Femur (tissue), 1 donor: ENCODE measurements at regions not wholly inside any gene's neighbourhood (a gene's known extent, or its start where the extent isn't known, plus 50 kb on each side); places are given as distances from the start of the nearest gene placed in this dataset.
"Not testable (repeated sequence)": the region's sequence is repeated elsewhere in the genome, so short reads cannot be mapped to it uniquely, and the experiment has no call there.

Experiments
- DNase-seq: peaks from one replicate; pipeline ENCODE4 v3.0.0-alpha.2; 2017

GRCh38 chr5:84961193-84961592, 576.5 kb upstream of the EDIL3 start:
- no peak for DNase-seq

DNA sequence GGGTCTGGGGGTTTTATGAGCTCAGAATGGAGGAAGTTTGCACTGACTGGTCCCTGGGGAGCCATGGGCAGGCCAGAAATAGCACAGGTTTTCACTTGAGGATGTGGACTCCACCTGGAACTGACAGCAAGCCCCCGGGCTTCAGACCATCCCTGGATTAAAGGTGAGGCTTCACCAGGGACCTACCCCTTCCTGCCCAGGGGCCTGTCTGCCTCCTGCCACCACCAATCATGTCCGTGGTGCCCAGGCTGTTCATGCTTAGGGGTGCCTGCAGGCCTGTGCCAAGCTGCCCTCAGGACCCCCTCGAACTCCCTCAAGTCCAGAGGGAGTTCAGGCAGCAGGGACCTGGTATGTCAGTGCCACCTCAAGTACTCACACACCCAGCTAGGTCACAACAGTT, 577.2 kb upstream of the EDIL3 start:
- DNase-seq, result no peak

- no peak for DNase-seq
Observed at GRCh38 chr5:84983093-84983492, 598.4 kb upstream of the EDIL3 start.

DNA sequence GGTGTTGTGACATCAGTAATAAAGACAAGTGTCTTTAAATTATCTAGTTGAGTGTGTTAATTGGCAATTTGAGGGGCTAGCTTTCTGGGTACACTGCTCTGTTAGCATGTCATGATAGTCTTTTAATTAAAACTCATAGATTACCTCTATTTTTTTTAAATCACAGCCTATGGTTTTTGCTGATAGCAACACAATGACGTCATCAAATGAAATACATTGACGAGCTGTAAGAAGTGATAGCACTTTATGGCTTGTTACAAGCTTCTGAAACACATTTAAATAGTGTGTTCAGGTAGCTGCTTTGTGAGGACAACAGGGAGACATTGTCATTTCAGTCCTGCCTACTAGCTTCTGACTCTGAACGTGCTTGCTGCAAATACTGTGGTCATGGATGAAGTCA, 600.5 kb upstream of the EDIL3 start:
- no peak for DNase-seq

GRCh38 chr5:84986688-84987087, 602.0 kb upstream of the EDIL3 start:
- no peak for DNase-seq

DNA sequence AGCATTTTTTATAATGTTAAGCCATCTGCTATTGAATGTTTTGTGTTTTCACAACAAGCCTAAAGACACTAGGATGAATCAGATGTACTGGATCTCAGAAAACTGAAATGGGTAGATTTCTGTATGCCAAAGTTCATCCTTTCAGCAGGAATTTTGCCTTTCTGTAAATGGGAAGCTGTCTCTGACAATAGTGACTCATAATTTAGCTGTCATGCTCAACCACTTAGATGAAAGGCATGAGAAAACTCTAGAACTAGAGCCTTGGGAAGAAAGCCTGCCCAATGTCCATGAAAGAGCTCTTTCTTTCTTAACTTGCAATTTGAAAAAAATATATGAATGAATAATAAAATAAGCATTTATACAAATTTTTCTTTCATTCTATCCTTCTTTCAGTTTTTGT, 616.0 kb upstream of the EDIL3 start:
- DNase-seq, result no peak

DNA sequence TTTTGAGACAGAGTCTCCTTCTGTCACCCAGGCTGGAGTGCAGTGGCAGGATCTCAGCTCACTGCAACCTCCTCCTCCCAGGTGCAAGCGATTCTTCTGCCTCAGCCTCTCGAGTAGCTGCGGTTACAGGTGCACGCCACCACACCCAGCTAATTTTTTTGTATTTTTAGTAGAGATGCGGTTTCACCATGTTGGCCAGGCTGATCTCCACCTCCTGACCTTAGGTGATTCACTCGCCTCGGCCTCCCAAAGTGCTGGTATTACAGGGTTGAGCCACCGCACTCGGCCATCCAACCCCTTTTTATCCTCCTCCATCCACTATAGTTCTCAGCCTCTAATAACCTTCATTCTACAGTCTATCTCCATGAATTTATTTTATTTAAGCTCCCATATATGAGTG, 617.3 kb upstream of the EDIL3 start:
- not testable (repeated sequence) for DNase-seq

- no peak for DNase-seq
Observed at GRCh38 chr5:85010014-85010562, 625.4 kb upstream of the EDIL3 start.

GRCh38 chr5:85017261-85017660, 632.6 kb upstream of the EDIL3 start:
- DNase-seq, result no peak

- no peak for DNase-seq
Observed at GRCh38 chr5:85030316-85031084, 645.8 kb upstream of the EDIL3 start.

GRCh38 chr5:85049020-85049419, 664.3 kb upstream of the EDIL3 start:
- DNase-seq, result no peak

DNA sequence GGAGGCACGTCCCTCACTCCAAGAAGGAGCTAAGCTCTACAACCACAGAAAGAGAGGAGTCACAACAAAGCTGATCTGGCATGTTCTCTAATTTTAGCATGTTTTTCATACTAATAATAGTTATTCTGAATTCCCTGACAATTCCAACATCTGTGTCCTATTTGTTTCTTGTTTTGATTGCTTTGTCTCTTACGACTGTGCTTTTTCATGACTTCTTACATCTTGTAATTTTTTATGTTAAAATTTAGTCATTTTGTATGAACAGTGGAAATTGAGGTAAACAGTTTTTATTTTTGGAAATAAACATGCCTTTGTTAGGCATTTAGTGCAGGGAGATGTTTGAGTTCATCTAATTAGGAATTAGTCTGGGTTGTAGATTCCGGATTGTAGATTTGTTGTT, 668.1 kb upstream of the EDIL3 start:
- DNase-seq, result no peak

DNA sequence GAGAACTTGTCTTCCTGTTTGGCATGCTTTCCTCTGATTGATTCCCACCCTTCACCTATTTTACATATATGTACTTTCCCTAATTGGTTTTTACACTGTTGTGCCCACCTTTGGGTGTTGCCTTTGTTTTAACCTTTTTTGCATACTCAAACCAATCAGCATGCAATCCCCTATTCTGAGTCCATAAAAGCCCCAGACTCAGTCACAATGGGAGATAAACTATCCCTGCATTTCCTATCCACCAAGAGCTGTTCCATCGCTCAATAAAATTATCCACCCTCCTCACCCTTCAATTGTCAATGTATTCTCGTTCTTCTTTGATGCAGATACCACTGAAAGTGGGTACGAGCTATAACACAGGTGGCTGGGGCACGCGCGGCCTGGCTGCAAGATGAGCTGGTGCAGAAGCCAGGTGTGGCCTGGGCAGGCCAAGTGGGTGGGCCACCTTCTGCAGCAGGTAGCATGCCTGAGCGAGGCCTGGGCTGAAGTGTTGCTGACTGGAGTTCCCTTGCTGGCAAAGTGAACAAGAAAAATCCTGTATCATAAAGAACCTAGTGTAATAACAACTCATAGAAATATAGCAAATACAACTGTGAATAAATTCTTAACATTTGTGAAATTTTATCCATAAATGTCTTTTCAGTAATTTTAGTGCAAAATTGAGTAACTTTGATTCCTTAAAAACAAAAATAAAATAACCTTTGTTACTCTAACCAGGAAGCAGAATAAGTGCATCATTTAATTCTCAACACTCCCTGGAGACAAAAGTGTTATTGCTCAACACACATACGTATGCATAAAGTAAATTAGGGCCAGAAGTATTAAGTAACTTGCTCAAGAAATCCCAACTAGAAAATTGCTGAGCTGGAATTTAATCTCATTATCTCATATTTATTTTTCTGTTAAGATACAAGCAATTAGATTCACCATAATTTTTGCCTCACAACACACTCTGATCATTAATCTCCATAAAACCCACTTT, 685.3 kb upstream of the EDIL3 start:
- DNase-seq, result no peak

- DNase-seq, result no peak
Observed at GRCh38 chr5:85077581-85077980, 692.9 kb upstream of the EDIL3 start.

- DNase-seq, result no peak
Observed at GRCh38 chr5:85096421-85096820, 711.7 kb upstream of the EDIL3 start.

DNA sequence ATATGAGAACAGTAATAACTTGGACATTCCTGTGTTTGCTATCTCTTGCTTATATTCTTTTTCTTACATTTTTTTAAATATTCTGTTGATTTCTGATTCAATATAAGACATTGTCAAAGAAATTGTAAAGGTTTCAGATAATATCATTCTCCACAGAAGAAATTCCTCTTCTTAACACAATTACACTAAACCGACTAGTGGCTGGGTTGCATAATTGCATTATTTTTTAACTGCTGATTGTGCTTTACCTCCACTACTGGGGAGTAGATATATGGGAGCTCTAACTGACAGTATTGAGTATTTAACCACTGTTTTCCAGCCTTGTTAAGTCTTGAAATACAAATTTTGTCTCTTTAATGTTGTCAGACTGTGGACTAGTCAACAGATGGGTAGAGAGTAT, 723.8 kb upstream of the EDIL3 start:
- DNase-seq, result no peak

GRCh38 chr5:85109616-85110015, 724.9 kb upstream of the EDIL3 start:
- no peak for DNase-seq

DNA sequence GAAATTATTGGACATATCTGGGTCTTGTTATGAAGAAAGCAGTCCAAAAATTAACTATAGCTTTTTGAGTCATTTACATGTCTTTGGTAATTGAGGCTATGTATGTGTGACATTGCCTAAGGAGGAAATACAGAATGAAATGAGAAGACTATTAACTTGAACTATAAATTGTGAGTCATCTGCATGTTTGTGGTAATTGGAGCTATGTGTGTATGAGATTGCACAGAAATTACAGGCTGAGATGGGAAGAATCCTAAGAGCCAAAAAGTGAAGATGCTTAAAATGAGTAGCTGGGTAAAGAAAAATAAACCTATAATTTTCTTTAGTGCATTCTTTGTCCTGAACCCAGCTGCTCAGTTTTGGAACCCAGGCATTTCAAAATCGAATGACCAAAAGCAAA, 747.6 kb upstream of the EDIL3 start:
- no peak for DNase-seq

DNA sequence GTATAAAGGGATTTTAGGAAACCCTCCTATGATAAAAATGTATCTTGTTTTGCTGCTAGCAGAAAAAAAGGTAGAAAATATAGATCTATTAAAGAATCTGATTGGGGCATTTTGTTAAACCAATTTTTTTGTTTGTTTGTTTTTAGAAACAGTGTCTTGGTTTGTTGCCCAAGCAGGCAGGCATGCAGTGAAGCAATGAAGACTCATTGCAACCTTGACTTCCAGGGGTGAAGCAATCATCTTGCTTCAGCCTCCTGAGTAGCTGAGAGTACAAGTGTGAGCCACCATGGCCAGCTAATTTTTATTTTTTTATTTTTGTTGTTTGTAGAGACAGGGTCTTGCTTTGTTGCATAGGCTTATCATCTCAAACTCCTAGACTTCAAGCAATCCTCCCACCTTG, 755.8 kb upstream of the EDIL3 start:
- DNase-seq, result no peak

- DNase-seq, result no peak
Observed at GRCh38 chr5:85143138-85143537, 758.5 kb upstream of the EDIL3 start.

DNA sequence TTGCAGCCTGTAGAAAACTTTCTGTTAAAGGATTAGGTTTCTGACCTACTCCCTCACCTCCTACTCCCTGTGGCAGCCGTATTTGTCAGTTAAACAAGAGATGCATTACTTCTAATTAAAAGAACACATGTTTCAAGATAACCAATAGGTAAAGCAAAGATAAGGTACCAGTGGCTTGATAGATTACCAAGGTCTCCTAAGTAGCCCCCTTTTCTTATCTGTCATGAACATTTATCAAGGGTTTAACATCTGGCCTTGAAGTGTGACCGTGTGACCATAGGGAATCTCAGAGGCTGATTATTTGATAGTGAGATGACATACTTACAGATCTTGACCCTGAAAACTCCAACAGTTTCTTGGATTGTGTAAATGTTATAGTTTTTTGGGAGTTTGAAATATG, 764.0 kb upstream of the EDIL3 start:
- no peak for DNase-seq

GRCh38 chr5:85159395-85159794, 774.7 kb upstream of the EDIL3 start:
- no peak for DNase-seq

GRCh38 chr5:85168474-85168873, 783.8 kb upstream of the EDIL3 start:
- DNase-seq, result no peak

DNA sequence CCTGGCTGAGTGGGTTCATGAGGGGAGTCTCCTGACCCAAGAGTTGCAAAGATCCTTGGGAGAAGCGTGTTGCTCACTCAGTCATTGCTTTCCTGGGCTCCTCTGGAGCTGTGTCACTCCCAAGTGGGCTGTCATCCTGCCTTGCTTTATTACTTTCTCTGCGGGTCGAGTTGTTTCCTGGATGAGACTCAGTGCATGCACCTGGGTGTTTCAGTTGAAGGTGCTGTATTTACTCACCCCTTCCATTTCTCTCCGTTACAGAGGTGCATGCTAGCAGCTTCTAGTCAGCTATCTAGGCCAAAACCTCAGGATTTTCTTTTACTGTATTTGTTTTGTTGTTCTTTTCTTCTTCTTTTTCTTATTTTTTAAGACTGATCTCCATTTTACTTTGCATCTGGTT, 785.5 kb upstream of the EDIL3 start:
- no peak for DNase-seq
